SK-N-MC (cell line): ENCODE measurements at regions not wholly inside any gene's neighbourhood (a gene's known extent, or its start where the extent isn't known, plus 50 kb on each side); places are given as distances from the start of the nearest gene placed in this dataset.

Experiments
- EZH2 ChIP-seq: fragments of 200-600 bp; sonication (generic); IDR thresholded peaks from one replicate; pipeline ENCODE4 v1.6.1; 2017; ENCODE audit warnings: antibody characterized with exemption
- FOXP2 ChIP-seq: optimal IDR thresholded peaks from 2 replicates; pipeline ENCODE3; 2011; ENCODE audit warnings: mild to moderate bottlenecking, moderate library complexity; ENCODE audit not compliant: insufficient read depth; ENCODE audit errors: extremely low read length, control extremely low read depth
- POLR2AphosphoS5 ChIP-seq: IDR thresholded peaks from 2 replicates; pipeline ENCODE4 v1.6.1; 2012; ENCODE audit warnings: mild to moderate bottlenecking, low read depth, low read length, borderline replicate concordance

DNA sequence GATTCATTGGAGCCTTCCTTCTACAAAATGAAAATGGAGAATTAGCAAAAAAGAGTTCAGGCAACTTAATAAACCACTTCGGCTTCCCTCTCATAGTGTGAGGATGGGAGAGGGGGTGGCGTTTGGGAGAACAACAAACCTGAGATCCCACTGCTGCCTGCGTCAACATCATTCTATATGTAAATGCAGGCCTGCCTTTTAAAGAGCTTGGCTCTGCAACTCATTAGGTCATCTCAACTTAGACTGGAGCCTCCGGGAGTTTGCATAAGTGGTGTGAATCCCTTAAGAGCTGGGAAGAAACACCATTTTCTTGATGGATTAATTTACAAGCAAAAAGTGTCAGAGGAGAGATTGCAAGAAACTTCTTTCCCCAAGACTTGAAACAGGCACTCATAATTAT, 127.6 kb upstream of the DAB1 start:
- no peak for TF ChIP-seq EZH2
- TF ChIP-seq POLR2AphosphoS5: no peak
- no peak for TF ChIP-seq FOXP2
